ENCODE measurements at regions not wholly inside any gene's neighbourhood (a gene's known extent, or its start where the extent isn't known, plus 50 kb on each side); places are given as distances from the start of the nearest gene placed in this dataset.

- POLR2A ChIA-PET: no interaction called here
- H3K9me3 ChIP-seq: no peaks in the 10 kb centered on the region
- ATAC-seq (no peak), DNase-seq (ENCODE audit: low read depth in 1 of 2, low spot score in 1 of 2) (no peak), FAIRE-seq (no peak)
- CTCF ChIA-PET: no interaction called here
- 83% methylated on average over 1 of the region's 1 CpG for WGBS (ENCODE audit: missing lambda C conversion rate)
- no peaks in the 10 kb centered on the region for H3K4me1 ChIP-seq
- no peak overlapping the region for H3K4me3 ChIP-seq
- TF ChIP-seq ZFP36 (IDR thresholded peaks at IDR 0.05; ENCODE audit: borderline replicate concordance, partially characterized antibody) (no peak), ELK1 (IDR thresholded peaks at IDR 0.05; ENCODE audit: low read depth, low read length) (no peak), HEYL (CRISPR knock-in tag; IDR thresholded peaks at IDR 0.05) (no peak), NPAS2 (CRISPR knock-in tag; IDR thresholded peaks at IDR 0.05; ENCODE audit: borderline replicate concordance) (no peak), ZC3H11A (IDR thresholded peaks at IDR 0.05) (no peak), CEBPB (IDR thresholded peaks at IDR 0.05) (peak in 1 of 2 experiments; percentile 31; a peak in 1 of 4 replicates), SREBF2 (IDR thresholded peaks at IDR 0.05) (no peak), FOSL2 (IDR thresholded peaks at IDR 0.05) (no peak), FOSL2 (CRISPR knock-in tag; IDR thresholded peaks at IDR 0.05) (no peak)
- no peak overlapping the region for H3K27ac ChIP-seq
- no peak overlapping the region for H3K4me2 ChIP-seq
Observed at GRCh38 chr5:25399878-25400480, 755.2 kb upstream of the CDH10 start.

GRCh38 chr5:25393957-25394356 lies 749.2 kb upstream of the CDH10 start:
- CTCF ChIA-PET: no interaction called here

GRCh38 chr5:25393256-25393655 lies 748.5 kb upstream of the CDH10 start:
- H3K9me3 ChIP-seq: no peaks in the 10 kb centered on the region
- POLR2A ChIA-PET: no interaction called here
- no peak for TF ChIP-seq RARB (CRISPR knock-in tag; IDR thresholded peaks at IDR 0.05)
- whole genome bisulfite sequencing (ENCODE audit: missing lambda C conversion rate): 32% methylated on average over 1 of the region's 1 CpG
- no peak overlapping the region for H3K4me2 ChIP-seq
- H3K4me3 ChIP-seq: no peak overlapping the region
- CTCF ChIA-PET: no interaction called here
- no peaks in the 10 kb centered on the region for H3K4me1 ChIP-seq
- H3K27ac ChIP-seq: no peak overlapping the region
- no peak for DNase-seq (ENCODE audit: low read depth in 1 of 2, low spot score in 1 of 2)
- FAIRE-seq: no peak
- no peak for ATAC-seq

More at GRCh38 chr5:25393957-25394356, 749.2 kb upstream of the CDH10 start:
- TF ChIP-seq MAFK (IDR thresholded peaks at IDR 0.05; ENCODE audit: partially characterized antibody): peak; percentile 55
- TF ChIP-seq RCOR1 (IDR thresholded peaks at IDR 0.05; ENCODE audit: low read depth, low read length): no peak
- Histone ChIP-seq H3K4me3 (no peak overlapping the region), H3K4me1 (no peaks in the 10 kb centered on the region), H3K4me2 (no peak overlapping the region), H3K27ac (no peak overlapping the region), H3K9me3 (no peaks in the 10 kb centered on the region)
- FAIRE-seq: no peak
- no peak for ATAC-seq
- 39% methylated on average over 1 of the region's 1 CpG for WGBS (ENCODE audit: missing lambda C conversion rate)
- no peak for DNase-seq (ENCODE audit: low read depth in 1 of 2, low spot score in 1 of 2)
- POLR2A ChIA-PET: no interaction called here

- H3K9me3 ChIP-seq: no peaks in the 10 kb centered on the region; the same call in 2 of the 3 replicates
- no peak for FAIRE-seq
- TF ChIP-seq RFX5 (IDR thresholded peaks at IDR 0.05): no peak
- TF ChIP-seq ELK1 (IDR thresholded peaks at IDR 0.05; ENCODE audit: low read depth, low read length): no peak
- TF ChIP-seq BHLHE40 (IDR thresholded peaks at IDR 0.05; ENCODE audit: low read depth, low read length): no peak
- TF ChIP-seq PHF8 (IDR thresholded peaks at IDR 0.05; ENCODE audit: borderline replicate concordance, low read depth): no peak
- no peak for TF ChIP-seq HOXB5 (CRISPR knock-in tag; IDR thresholded peaks at IDR 0.05)
- TF ChIP-seq MAZ (IDR thresholded peaks at IDR 0.05; ENCODE audit: borderline replicate concordance, low read depth, low read length): no peak
- TF ChIP-seq POLR2A (IDR thresholded peaks at IDR 0.05; ENCODE audit: low read length): no peak
- TF ChIP-seq FOXS1 (CRISPR knock-in tag; IDR thresholded peaks at IDR 0.05): no peak
- no peak for DNase-seq (ENCODE audit: low read depth in 1 of 2, low spot score in 1 of 2)
- CTCF ChIA-PET: no interaction called here
- no peaks in the 10 kb centered on the region for H3K4me1 ChIP-seq
- no peak overlapping the region for H3K4me2 ChIP-seq
- no peak overlapping the region for H3K27ac ChIP-seq
- WGBS (ENCODE audit: missing lambda C conversion rate): 0% methylated on average over 1 of the region's 1 CpG
- no peak for ATAC-seq
- no peak overlapping the region for H3K4me3 ChIP-seq
- POLR2A ChIA-PET: no interaction called here
Observed at GRCh38 chr5:25387953-25388352, 743.2 kb upstream of the CDH10 start.
